GM23248 (cell line): ENCODE measurements at regions not wholly inside any gene's neighbourhood (a gene's known extent, or its start where the extent isn't known, plus 50 kb on each side); places are given as distances from the start of the nearest gene placed in this dataset.

Experiments used
- EZH2 ChIP-seq: fragments of 200-600 bp; sonication (generic); IDR thresholded peaks from 2 replicates; pipeline ENCODE4 v1.6.1; 2018; ENCODE audit warnings: antibody characterized with exemption, mild to moderate bottlenecking; ENCODE audit not compliant: insufficient read depth, poor library complexity, severe bottlenecking
- EZH2phosphoT487 ChIP-seq: fragments of 200-600 bp; sonication (generic); IDR thresholded peaks from 2 replicates; pipeline ENCODE4 v1.6.1; 2018; ENCODE audit warnings: antibody characterized with exemption, moderate library complexity, mild to moderate bottlenecking, low read depth; ENCODE audit not compliant: insufficient read depth

GRCh38 chr1:181858135-181858534 is 203.4 kb downstream of the ZNF648 start:
- TF ChIP-seq EZH2 (no peak), EZH2phosphoT487 (no peak)
